ENCODE measurements at regions not wholly inside any gene's neighbourhood (a gene's known extent, or its start where the extent isn't known, plus 50 kb on each side); places are given as distances from the start of the nearest gene placed in this dataset.

DNA sequence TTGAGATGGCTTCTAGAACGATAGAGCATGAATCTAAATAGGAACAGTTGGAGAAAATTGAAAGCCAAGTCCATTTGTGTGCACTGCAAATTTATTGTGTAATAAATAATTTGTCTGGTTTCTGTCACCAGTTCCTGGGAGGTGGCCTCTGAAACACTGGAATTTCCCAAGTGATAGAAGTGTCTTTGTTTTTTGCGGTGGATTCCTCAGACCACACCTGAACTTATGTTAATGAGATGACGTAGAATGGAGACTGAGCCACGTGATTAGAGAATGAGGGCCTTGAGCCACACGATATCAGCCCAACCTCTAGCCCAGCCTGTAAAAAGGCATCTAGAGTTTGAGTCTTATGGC, 105.1 kb downstream of the MSX2 start:
- ATAC-seq (no peak), DNase-seq (no peak)
- H3K4me1 ChIP-seq, result no peaks in the 10 kb centered on the region
- no peak overlapping the region for H3K4me3 ChIP-seq
- intact Hi-C loops (cut with DNase I), result no loop called here
- H3K27ac ChIP-seq, result no peak overlapping the region
- H3K36me3 ChIP-seq, result no peaks in the 10 kb centered on the region
- H3K27me3 ChIP-seq, result no peaks in the 10 kb centered on the region
- H3K9me3 ChIP-seq, result no peaks in the 10 kb centered on the region
- TF ChIP-seq, protein P1, sequence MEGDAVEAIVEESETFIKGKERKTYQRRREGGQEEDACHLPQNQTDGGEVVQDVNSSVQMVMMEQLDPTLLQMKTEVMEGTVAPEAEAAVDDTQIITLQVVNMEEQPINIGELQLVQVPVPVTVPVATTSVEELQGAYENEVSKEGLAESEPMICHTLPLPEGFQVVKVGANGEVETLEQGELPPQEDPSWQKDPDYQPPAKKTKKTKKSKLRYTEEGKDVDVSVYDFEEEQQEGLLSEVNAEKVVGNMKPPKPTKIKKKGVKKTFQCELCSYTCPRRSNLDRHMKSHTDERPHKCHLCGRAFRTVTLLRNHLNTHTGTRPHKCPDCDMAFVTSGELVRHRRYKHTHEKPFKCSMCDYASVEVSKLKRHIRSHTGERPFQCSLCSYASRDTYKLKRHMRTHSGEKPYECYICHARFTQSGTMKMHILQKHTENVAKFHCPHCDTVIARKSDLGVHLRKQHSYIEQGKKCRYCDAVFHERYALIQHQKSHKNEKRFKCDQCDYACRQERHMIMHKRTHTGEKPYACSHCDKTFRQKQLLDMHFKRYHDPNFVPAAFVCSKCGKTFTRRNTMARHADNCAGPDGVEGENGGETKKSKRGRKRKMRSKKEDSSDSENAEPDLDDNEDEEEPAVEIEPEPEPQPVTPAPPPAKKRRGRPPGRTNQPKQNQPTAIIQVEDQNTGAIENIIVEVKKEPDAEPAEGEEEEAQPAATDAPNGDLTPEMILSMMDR (IDR thresholded peaks at IDR 0.05), result no peak

- TF ChIP-seq, protein P1 (IDR thresholded peaks at IDR 0.05), result no peak
- no peak for ATAC-seq
- H3K4me3 ChIP-seq, result no peak overlapping the region
- DNase-seq, result no peak
- H3K4me1 ChIP-seq, result no peaks in the 10 kb centered on the region
- no peaks in the 10 kb centered on the region for H3K27me3 ChIP-seq
- intact Hi-C loops (cut with DNase I), result no loop called here
- H3K27ac ChIP-seq, result no peak overlapping the region
- no peaks in the 10 kb centered on the region for H3K36me3 ChIP-seq
- no peaks in the 10 kb centered on the region for H3K9me3 ChIP-seq
These were observed 104.6 kb downstream of the MSX2 start for GRCh38 chr5:174828804-174829510.

DNA sequence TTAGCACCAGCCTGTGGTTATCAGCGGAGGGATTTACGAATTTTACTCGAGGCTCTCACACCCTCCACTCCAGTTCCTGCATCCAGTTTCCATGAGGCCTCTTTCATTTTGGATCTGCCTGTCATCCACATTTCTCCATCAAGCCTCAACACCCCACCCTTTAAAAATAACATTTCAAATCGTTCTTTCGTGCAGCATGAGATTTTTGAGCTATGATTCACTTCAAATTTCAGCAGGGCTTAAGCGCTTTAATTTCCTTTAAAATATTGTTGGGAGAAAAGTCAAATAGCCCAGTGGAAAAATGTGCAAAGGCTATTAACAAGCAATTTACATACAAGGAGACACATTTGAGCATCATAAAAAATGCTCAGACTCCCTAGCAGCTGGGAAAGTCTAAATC, 103.2 kb downstream of the MSX2 start:
- no peaks in the 10 kb centered on the region for H3K9me3 ChIP-seq
- no peak overlapping the region for H3K27ac ChIP-seq
- ATAC-seq (no peak), DNase-seq (no peak)
- intact Hi-C loops (cut with DNase I), result no loop called here
- TF ChIP-seq, protein P1 (IDR thresholded peaks at IDR 0.05), result no peak
- H3K27me3 ChIP-seq, result no peaks in the 10 kb centered on the region
- H3K36me3 ChIP-seq, result no peaks in the 10 kb centered on the region
- H3K4me3 ChIP-seq, result no peak overlapping the region
- no peaks in the 10 kb centered on the region for H3K4me1 ChIP-seq

- no peaks in the 10 kb centered on the region for H3K36me3 ChIP-seq
- no peak overlapping the region for H3K27ac ChIP-seq
- intact Hi-C loops (cut with DNase I), result no loop called here
- H3K4me1 ChIP-seq, result no peaks in the 10 kb centered on the region
- ATAC-seq, result no peak
- H3K9me3 ChIP-seq, result peaks cover 0 to 2% of the 10 kb centered on the region in 2 donors
- no peaks in the 10 kb centered on the region for H3K27me3 ChIP-seq
- H3K4me3 ChIP-seq, result no peak overlapping the region
- DNase-seq, result no peak
- TF ChIP-seq, protein P1 (IDR thresholded peaks at IDR 0.05), result no peak
These were observed 101.2 kb downstream of the MSX2 start for GRCh38 chr5:174825587-174825986.

DNA sequence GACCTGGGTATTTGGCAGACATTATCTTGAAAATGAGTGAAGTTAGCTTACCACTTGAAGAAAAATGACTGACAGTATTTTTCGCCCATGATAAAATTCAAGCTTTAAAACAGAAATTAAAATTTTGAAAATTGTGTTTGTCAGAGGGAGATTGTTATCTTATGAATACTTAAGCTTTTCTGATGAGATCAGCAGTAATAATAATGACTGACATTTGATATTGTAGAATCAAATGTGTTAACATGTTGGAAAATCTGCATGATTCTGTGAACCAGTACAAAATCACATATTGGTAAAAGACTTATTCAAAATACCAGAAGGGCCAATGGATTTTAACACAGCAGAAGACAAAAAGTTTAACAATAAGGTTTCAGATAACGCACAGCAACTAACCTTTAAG, 94.0 kb downstream of the MSX2 start:
- no peak overlapping the region for H3K27ac ChIP-seq
- TF ChIP-seq, protein P1 (IDR thresholded peaks at IDR 0.05), result no peak
- H3K27me3 ChIP-seq, result no peaks in the 10 kb centered on the region
- peaks cover 0 to 14% of the 10 kb centered on the region in 2 donors for H3K9me3 ChIP-seq
- no peaks in the 10 kb centered on the region for H3K4me1 ChIP-seq
- ATAC-seq, result no peak
- DNase-seq, result no peak
- H3K36me3 ChIP-seq, result no peaks in the 10 kb centered on the region
- intact Hi-C loops (cut with DNase I), result no loop called here
- H3K4me3 ChIP-seq, result no peak overlapping the region
